ENCODE measurements at regions not wholly inside any gene's neighbourhood (a gene's known extent, or its start where the extent isn't known, plus 50 kb on each side); places are given as distances from the start of the nearest gene placed in this dataset.

GRCh38 chr5:3365501-3366215 is 230.0 kb upstream of the IRX1 start:
- no peaks in the 10 kb centered on the region for H3K36me3 ChIP-seq (ENCODE audit: control insufficient read depth in 2 of 4, insufficient read depth in 4 of 4, low read length in 3 of 4)
- no peak overlapping the region for H3K4ac ChIP-seq (replicated peaks; ENCODE audit: insufficient read length, low read depth, low read length)
- H3K79me2 ChIP-seq (ENCODE audit: control insufficient read depth in 1 of 2, insufficient read depth in 2 of 2, low read length in 2 of 2): no peaks in the 10 kb centered on the region
- no peaks in the 10 kb centered on the region for H4K20me1 ChIP-seq (replicated peaks in 1 of 2; ENCODE audit: control insufficient read depth in 1 of 2, insufficient read depth in 2 of 2, low read length in 2 of 2)
- H3K4me1 ChIP-seq (replicated peaks in 1 of 4; ENCODE audit: control insufficient read depth in 3 of 4, insufficient read depth in 4 of 4, low read length in 3 of 4): no peaks in the 10 kb centered on the region
- H4K91ac ChIP-seq (replicated peaks; ENCODE audit: insufficient read length, low read length): no peak overlapping the region
- no peaks in the 10 kb centered on the region for H3K23me2 ChIP-seq (ENCODE audit: low read depth, low read length)
- H4K5ac ChIP-seq (ENCODE audit: insufficient read length, low read depth, low read length): no peak overlapping the region
- H3K18ac ChIP-seq (ENCODE audit: extremely low read depth, low read length): no peak overlapping the region
- no peak overlapping the region for H3K23ac ChIP-seq (ENCODE audit: insufficient read length)
- FAIRE-seq: no peak
- no peak overlapping the region for H3K9ac ChIP-seq (replicated peaks in 1 of 4; ENCODE audit: extremely low read depth in 1 of 4, low read depth in 3 of 4, low read length in 3 of 4)
- H4K8ac ChIP-seq (ENCODE audit: extremely low read depth, insufficient read depth, low read length): no peak overlapping the region
- no peak overlapping the region for H3K4me2 ChIP-seq (ENCODE audit: insufficient read depth in 1 of 2, low read depth in 2 of 2, low read length in 2 of 2)
- WGBS, 2 experiments (ENCODE audit: extremely low coverage in 1 of 2, insufficient coverage in 1 of 2, insufficient read length in 1 of 2, insufficient replicate concordance in 2 of 2, low coverage in 1 of 2, low lambda C conversion rate in 2 of 2, missing lambda C conversion rate in 1 of 2): 91% methylated on average over 5 of the region's 5 CpGs; no CpG with 5 or more reads in 1 of the 2 experiments
- H2BK20ac ChIP-seq (ENCODE audit: low read length): no peak overlapping the region
- no peak for DNase-seq (ENCODE audit: low read depth in 1 of 2, low spot score in 2 of 2)
- 0 out of 4 replicates have a peak, but pooled peaks cover 0 to 3% of the 10 kb centered on the region in 2 experiments for H3K9me3 ChIP-seq (ENCODE audit: insufficient read depth in 2 of 2, low read depth in 1 of 2, low read length in 1 of 2)
- H2AFZ ChIP-seq (ENCODE audit: low read length): no peak overlapping the region
- H2BK15ac ChIP-seq (ENCODE audit: low read length): no peak overlapping the region
- no peak overlapping the region for H3K27ac ChIP-seq (ENCODE audit: low read depth, low read length)
- H3K4me3 ChIP-seq (ENCODE audit: extremely low read depth in 1 of 4, insufficient read depth in 2 of 4, low read depth in 3 of 4, low read length in 4 of 4): no peak overlapping the region
- POLR2A ChIA-PET (ENCODE audit: partially characterized antibody): no interaction called here
- no peak overlapping the region for H3K56ac ChIP-seq (replicated peaks; ENCODE audit: insufficient read length, low read depth, low read length)
- no peak overlapping the region for H2BK12ac ChIP-seq (ENCODE audit: low read depth, low read length)
- no peaks in the 10 kb centered on the region for H3K27me3 ChIP-seq (replicated peaks in 1 of 4; ENCODE audit: control insufficient read depth in 3 of 4, extremely low read depth in 1 of 4, insufficient read depth in 3 of 4, low read length in 3 of 4)
- CTCF ChIA-PET (ENCODE audit: partially characterized antibody): no interaction called here
- H2BK120ac ChIP-seq (replicated peaks; ENCODE audit: low read depth, low read length): no peak overlapping the region
- no peak overlapping the region for H2BK5ac ChIP-seq (ENCODE audit: low read depth, low read length)
- no peaks in the 10 kb centered on the region for H3K79me1 ChIP-seq (ENCODE audit: low read depth, low read length)
- H3K14ac ChIP-seq (ENCODE audit: insufficient read length): no peak overlapping the region
- H2AK5ac ChIP-seq (ENCODE audit: low read depth, low read length): no peak overlapping the region
- TF ChIP-seq TAF7 (optimal IDR thresholded peaks at IDR 0.05; ENCODE audit: borderline replicate concordance, low read depth, low read length) (no peak), CBX5 (IDR thresholded peaks at IDR 0.05; ENCODE audit: low read depth, low read length) (no peak), SIX5 (IDR thresholded peaks at IDR 0.05; ENCODE audit: low read depth, low read length) (no peak), TEAD4 (IDR thresholded peaks at IDR 0.05; ENCODE audit: low read depth, low read length) (no peak), PHF8 (conservative IDR thresholded peaks at IDR 0.05; ENCODE audit: low read depth, low read length) (no peak), JUND (IDR thresholded peaks at IDR 0.05; ENCODE audit: low read length) (no peak), MAFK (IDR thresholded peaks at IDR 0.05; ENCODE audit: low read depth, low read length) (no peak), GABPA (IDR thresholded peaks at IDR 0.05; ENCODE audit: borderline replicate concordance, insufficient read depth, low read length) (no peak), SIN3A (conservative IDR thresholded peaks at IDR 0.05 in 1 of 2, IDR thresholded peaks at IDR 0.05 in 1 of 2; ENCODE audit: low read depth in 1 of 2, low read length in 2 of 2) (no peak)
- TF ChIP-seq, protein P1, sequence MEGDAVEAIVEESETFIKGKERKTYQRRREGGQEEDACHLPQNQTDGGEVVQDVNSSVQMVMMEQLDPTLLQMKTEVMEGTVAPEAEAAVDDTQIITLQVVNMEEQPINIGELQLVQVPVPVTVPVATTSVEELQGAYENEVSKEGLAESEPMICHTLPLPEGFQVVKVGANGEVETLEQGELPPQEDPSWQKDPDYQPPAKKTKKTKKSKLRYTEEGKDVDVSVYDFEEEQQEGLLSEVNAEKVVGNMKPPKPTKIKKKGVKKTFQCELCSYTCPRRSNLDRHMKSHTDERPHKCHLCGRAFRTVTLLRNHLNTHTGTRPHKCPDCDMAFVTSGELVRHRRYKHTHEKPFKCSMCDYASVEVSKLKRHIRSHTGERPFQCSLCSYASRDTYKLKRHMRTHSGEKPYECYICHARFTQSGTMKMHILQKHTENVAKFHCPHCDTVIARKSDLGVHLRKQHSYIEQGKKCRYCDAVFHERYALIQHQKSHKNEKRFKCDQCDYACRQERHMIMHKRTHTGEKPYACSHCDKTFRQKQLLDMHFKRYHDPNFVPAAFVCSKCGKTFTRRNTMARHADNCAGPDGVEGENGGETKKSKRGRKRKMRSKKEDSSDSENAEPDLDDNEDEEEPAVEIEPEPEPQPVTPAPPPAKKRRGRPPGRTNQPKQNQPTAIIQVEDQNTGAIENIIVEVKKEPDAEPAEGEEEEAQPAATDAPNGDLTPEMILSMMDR (IDR thresholded peaks at IDR 0.05; ENCODE audit: control extremely low read depth in 1 of 3, insufficient read depth in 1 of 3, low read depth in 1 of 3, low read length in 3 of 3): no peak
